ENCODE measurements at regions not wholly inside any gene's neighbourhood (a gene's known extent, or its start where the extent isn't known, plus 50 kb on each side); places are given as distances from the start of the nearest gene placed in this dataset.

- DNase-seq (ENCODE audit: low read depth, low spot score): no peak
These were observed 426.6 kb downstream of the LRRIQ3 start for GRCh38 chr1:73771396-73771795.

DNA sequence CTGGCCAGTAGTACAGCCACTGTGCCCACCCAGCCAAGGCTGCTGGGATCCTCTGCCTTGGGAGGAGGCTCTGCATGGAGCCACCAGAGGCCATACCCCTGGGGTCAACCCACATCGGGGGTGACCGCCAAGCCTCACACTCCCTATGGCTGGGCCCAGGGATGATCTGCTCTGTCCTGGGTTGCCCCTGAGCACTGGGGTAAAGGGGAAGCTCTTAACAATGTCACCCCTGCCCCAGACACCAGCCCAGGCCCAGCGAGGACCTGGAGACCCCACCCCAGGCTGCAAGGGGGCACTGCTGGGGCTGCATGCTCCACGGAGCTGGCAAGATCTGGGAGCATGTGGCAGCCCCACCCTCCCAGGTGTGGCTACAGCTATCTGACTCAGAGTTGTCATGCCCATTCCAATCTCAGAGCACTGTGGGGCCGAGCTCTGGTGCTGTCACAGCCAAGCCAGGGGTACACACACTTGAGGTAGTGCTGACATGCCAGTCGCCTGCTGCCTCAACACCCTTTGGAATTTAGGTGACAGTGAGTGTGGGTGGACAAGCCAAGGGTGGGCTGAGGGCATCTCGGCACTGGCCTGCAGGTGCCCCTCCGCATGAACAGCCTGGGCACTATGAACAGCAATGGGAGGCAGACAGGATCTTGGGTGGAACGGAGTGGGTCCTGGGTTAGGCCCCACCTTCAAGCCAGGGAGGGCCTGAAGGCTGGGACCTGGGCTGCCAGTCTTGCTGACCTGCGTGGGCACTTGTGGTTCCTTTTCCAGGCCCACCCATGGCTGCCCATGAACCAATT lies 427.7 kb downstream of the LRRIQ3 start:
- no peak for DNase-seq (ENCODE audit: low read depth, low spot score)

DNA sequence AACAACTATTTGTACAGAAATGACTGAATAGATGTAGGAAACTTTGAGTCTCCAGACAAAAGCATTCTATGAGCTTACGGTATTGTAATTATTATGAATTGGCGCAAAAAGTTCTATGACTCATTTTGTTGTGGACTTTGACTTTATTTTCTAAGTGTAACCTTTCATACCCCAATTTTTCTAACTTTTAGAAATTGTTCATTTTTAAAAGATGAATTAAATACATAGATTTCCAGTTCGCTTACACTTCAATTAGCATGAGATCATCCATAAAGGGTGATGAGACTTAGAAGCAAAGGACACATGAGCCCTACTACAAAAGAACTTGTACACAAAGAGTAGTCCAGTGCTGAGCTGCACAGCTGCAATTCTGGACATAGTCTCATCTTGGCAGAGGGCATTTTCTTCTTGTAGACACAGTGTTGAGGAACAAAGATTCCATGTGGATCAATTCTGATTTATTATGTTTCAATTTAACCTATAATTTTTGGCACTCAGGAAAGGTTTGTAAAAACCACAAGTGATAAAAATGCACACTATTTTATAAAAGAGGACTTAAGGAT lies 431.1 kb downstream of the LRRIQ3 start:
- no peak for DNase-seq (ENCODE audit: low read depth, low spot score)

GRCh38 chr1:73765551-73766233 lies 432.3 kb downstream of the LRRIQ3 start:
- DNase-seq (ENCODE audit: low read depth, low spot score): no peak

DNA sequence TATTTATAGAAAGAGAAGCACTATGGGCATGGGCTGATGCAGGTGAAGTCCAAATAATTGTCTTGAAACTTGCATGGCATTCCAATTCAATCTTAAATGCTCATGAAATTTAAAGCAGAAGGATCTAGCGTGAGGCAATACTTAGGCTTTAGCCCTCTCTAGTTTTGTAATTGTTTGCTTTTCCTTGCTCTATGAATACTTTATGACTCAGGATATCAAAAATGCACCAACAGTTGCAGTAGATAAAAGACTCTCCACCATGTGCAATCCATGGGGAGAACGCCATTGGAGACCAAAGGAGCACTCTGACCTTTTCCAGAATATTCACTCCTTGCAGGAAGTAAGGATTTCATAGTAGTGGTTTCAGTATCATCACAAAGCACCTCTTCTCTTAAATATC lies 436.4 kb downstream of the LRRIQ3 start:
- DNase-seq (ENCODE audit: low read depth, low spot score): no peak

DNA sequence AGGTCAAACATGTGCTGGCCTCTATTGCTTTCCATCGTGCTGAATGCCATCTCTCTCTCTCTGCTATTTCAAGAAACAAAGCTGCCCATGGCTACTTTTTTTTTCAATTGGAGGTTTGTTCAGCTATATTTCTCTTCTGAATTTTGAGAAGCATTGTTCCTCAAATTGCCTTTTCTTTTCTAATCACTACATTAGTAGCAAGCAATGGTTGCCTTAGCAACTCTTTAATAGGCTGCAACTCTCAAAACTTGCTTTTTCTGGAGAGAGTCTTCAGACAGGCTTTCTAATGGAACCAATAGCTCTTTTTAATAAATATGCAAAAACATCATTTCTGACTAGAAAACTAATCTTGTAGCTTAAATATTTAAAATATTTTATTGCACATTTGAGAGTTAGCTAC lies 439.0 kb downstream of the LRRIQ3 start:
- no peak for DNase-seq (ENCODE audit: low read depth, low spot score)

GRCh38 chr1:73756817-73757216 lies 441.2 kb downstream of the LRRIQ3 start:
- no peak for DNase-seq (ENCODE audit: low read depth, low spot score)

DNA sequence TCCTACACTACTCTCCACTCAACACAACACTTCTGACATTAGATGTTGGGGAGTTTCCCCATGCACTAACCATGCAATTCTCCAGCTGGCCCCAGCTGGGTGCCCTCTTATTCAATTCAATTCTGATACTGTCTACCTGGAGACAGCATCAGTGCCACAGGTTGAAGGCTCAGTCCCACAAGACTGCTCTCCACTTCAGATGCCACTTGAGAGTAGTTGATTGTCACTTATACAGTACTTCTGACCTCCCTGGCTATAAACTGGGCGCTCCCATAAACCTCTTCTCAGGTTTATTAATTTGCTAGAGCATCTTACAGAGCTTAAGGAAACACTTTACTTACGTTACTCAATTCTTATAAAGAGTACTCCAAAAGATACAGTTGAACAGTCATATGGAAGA lies 442.3 kb downstream of the LRRIQ3 start:
- DNase-seq (ENCODE audit: low read depth, low spot score): no peak

- no peak for DNase-seq (ENCODE audit: low read depth, low spot score)
These were observed 448.0 kb downstream of the LRRIQ3 start for GRCh38 chr1:73749996-73750395.

- DNase-seq (ENCODE audit: low read depth, low spot score): no peak
These were observed 453.0 kb downstream of the LRRIQ3 start for GRCh38 chr1:73744985-73745384.

DNA sequence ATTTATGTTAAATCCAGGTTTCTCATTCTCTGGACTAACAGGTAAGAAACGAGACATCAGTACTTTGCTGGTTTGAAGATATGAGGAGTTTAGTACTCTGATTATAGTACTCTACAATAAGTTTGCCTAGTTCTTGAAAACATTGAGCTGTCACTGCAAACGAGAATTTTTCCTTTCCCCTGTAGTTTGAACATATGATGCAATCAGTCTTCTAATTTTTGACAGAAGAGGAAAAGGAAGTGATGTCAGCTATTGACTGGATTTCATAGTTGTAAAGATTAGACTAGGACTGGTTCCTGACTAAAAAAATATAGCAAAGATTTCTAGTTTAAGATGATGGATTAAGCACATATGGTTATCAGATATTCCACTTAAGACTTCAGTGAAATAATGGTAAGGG lies 461.9 kb downstream of the LRRIQ3 start:
- no peak for DNase-seq (ENCODE audit: low read depth, low spot score)

DNA sequence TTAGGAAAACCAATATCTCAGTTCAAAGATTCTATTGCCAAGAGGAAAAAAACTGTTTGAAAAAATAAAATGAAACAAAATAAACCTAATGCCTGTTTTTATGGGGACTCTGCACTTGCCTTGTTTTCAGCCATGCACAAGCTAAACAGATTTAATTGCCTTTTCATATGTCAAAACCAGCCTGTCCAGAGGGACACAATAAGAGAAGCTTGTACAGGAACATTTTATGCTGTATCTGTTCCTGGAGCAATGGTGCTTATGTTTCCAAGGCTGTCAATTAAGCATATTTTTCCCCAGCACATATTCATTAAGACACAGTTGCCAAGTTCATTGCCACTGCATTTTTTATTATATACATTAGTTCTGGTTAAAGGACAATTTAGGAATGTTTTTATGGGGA lies 470.9 kb downstream of the LRRIQ3 start:
- no peak for DNase-seq (ENCODE audit: low read depth, low spot score)

- DNase-seq (ENCODE audit: low read depth, low spot score): no peak
These were observed 475.9 kb downstream of the LRRIQ3 start for GRCh38 chr1:73722055-73722454.

GRCh38 chr1:73717976-73718375 lies 480.0 kb downstream of the LRRIQ3 start:
- no peak for DNase-seq (ENCODE audit: low read depth, low spot score)

- no peak for DNase-seq (ENCODE audit: low read depth, low spot score)
These were observed 486.9 kb downstream of the LRRIQ3 start for GRCh38 chr1:73711089-73711488.

GRCh38 chr1:73701826-73702225 lies 496.1 kb downstream of the LRRIQ3 start:
- DNase-seq (ENCODE audit: low read depth, low spot score): no peak

DNA sequence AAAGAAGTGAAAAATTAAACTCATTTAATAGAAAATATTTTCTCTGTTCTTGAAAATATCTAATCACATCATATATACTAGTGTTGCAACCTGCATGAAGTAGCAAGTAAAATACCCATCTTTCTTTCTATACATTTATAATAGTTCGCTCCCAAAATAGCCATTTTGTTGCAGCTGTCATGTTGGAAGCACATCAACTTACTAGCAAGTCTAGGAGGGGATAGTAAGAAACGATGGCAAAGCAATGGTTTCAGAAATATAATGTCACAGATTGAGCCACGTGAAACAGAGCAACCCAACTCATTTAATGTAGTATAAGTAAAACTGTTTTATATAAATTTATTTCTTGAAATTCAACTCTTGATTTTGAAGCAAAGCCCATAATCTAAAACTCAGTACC lies 521.8 kb downstream of the LRRIQ3 start:
- DNase-seq (ENCODE audit: low read depth, low spot score): no peak

- no peak for DNase-seq (ENCODE audit: low read depth, low spot score)
These were observed 522.9 kb downstream of the LRRIQ3 start for GRCh38 chr1:73674945-73675561.

- DNase-seq (ENCODE audit: low read depth, low spot score): peak; percentile 17
These were observed 524.0 kb downstream of the LRRIQ3 start for GRCh38 chr1:73673971-73674370.

- DNase-seq (ENCODE audit: low read depth, low spot score): no peak
These were observed 526.4 kb downstream of the LRRIQ3 start for GRCh38 chr1:73671530-73671929.

- DNase-seq (ENCODE audit: low read depth, low spot score): peak; percentile 18
These were observed 530.0 kb downstream of the LRRIQ3 start for GRCh38 chr1:73667959-73668358.

- DNase-seq (ENCODE audit: low read depth, low spot score): no peak
These were observed 535.5 kb downstream of the LRRIQ3 start for GRCh38 chr1:73662526-73662925.

- no peak for DNase-seq (ENCODE audit: low read depth, low spot score)
These were observed 538.8 kb downstream of the LRRIQ3 start for GRCh38 chr1:73659136-73659535.
